UCSD-AML1 (cell line): ENCODE measurements at regions not wholly inside any gene's neighbourhood (a gene's known extent, or its start where the extent isn't known, plus 50 kb on each side); places are given as distances from the start of the nearest gene placed in this dataset.

Source experiments
- DNase-seq: peaks from one replicate; lab custom pipeline; 2025; ENCODE audit not compliant: unreplicated experiment; lab: John Stamatoyannopoulos, UW

DNA sequence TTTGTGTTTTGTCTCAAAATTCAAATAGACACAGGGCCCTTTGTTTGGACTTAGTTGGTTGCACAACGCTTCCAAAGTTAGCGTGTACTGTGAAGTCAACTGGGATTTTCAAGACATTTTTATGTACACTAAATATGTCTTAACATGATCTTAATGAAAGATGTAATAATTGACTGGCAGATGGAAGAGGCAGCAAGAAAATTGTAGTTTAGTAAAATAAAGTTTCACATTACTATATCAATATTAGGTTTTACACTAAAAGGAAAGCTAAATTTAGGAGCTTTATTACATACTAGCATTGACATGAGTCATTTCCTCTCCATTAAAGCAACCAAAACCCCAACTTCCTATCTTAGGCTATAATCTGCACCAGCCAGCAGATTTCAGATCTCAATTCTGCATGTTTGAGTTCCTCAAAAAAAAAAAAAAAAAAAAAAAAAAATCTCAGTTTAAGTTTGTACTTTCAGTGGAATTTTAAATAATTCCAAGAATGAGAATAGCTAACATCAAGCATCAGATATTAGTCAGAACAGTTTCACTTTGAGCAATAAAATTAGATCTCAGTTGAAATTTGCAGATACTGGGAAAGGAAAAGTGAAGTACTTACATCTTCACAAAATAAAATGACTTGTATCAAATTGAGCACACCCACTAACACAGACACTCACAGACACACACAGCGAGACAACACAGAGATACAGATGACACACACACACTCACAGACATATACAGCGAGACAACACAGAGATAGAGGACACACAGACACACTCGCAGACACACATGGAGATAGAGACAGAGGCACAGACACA lies 346.6 kb upstream of the KLF6 start:
- DNase-seq, result no peak

DNA sequence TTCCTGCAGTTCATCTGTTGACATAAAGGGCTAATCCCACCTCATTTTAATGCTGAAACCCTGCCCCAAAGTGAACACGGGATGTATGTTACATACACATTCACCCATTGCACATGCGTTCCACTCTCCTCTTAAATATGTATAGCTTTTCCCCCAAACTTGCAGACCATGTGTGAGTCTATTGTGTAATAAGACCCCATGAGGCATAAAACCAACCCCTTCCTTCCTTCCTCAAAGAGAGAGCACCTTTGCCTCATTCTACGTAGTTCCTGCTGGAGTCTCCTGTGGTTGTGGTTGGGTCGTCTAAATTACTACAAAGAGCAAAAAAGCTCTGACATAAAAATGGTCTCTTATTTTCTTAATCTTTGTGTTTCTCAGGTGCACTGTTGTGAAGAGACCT lies 345.7 kb upstream of the KLF6 start:
- DNase-seq, result no peak

DNA sequence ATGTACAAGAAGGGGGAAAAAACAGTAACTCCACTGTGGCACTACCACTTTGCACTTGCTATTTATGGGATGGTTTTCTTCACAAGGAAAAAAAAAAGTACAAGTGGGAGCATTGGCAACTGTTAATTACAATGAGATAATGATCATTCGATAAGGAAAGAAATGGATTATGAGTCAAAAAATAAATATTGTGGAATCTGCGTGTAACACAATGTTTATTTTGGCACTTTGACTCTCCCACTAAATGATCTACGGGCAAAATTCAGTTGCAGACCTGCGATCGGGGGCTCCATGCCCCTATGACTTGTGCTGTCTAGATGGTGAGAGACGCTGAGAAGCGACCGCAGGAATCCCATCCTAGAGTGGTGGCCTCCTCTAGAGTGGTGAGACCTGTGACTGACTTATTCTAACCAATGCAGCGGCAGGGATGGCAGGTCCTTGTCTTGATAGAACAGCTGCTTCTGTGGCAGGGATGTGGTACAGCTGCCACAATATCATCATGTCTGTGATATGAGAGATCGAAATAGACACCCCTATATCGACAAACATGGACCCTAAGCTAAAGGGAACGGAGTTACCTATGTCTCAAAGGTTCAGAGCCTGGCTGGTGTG lies 345.0 kb upstream of the KLF6 start:
- DNase-seq, result no peak

- DNase-seq, result no peak
Observed at GRCh38 chr10:4127518-4128315, 342.7 kb upstream of the KLF6 start.

DNA sequence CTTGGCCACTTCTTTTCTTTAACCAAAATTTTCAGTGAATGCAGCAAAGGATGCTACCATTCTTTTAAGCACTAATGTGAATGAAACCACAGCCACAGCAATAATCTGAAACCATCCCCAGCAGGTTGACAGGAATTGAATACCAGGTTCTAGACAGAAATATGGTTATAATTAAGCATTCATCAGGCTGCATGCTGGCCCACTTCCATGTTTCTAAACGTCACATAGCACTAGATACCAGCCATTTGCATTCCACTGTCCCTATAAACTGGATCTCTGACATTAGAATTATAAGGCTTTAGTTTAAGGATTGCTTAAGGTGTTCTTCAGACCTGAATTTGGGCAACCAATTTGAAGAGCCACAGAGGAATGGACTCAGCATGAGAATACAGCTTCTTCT lies 340.8 kb upstream of the KLF6 start:
- DNase-seq, result no peak

- no peak for DNase-seq
Observed at GRCh38 chr10:4121502-4122380, 336.7 kb upstream of the KLF6 start.

GRCh38 chr10:4120096-4120853 lies 335.3 kb upstream of the KLF6 start:
- DNase-seq, result no peak

DNA sequence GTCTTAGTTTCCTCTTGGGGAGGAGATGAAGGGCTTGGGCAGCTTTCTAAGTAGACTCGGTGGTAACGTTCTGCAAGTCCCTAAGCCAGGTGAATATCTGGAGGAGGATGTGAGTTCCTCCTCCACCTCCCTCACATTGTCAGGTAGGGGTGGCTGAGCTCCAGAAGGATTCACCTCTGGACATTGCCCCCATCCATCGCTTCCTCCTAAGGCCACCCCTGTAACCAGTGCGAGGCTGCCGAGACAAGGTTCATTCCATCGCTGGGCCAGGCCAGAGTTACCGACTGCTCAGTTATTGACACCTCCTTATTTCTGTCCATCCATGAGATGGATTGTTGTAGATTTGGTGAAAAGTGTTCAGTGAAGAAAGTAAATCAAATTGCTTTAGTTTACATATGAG lies 334.1 kb upstream of the KLF6 start:
- DNase-seq, result no peak

DNA sequence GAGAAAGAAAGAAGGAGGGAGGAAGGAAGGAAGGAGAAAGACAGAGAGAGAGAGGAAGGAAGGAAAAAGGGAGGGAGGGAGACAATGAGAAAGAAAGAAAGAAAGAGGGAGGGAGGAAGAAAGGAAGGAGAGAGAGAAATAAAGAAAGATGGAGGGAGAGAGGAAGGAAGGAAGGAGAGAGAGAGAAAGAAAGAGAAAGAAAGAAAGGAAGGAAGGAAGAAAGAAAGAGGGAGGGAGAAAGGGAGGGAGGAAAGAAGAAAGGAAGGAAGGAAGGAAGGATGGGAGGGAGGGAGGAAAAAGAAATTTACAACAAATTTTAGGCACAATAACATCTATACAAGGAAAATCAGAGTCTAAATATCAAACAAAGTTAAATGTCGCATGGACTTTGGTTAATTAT lies 332.6 kb upstream of the KLF6 start:
- no peak for DNase-seq

DNA sequence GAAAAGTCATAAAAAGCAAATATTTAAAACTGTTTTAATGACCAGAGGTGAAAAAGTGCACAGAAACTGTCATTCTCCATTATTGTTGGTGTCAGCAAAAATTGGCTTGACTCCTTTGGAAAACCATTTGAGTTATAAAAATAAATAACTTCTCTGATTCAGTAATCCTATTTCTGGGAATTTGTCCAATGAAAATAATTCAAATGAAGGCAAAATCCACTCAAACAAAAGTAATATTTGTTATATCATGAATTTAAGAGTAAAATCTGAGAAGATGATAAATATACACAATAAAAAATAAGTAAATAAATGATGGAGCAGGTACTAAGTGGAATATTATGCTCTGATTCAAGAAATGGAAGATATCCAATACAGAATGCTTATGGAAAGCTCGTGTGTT lies 326.6 kb upstream of the KLF6 start:
- DNase-seq, result no peak

GRCh38 chr10:4109469-4109868 lies 324.5 kb upstream of the KLF6 start:
- DNase-seq, result no peak

DNA sequence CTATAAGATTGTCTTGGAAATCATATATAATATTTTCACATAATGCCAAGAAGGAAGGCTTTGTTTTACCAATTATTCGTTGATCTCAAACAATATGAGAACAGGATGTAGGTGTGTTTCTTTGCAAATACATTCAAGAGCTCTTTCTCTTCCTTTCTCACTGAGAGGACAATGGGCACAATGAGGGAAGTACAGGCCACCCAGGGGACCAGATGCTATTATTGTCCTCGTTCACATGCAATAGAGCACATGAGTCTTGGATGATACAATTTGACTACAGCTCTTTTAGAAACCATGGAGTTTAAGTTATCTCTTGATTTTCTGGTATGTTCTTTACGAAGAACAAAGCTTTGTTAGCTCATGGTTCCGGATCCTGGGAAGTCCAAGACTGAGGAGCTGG lies 323.7 kb upstream of the KLF6 start:
- no peak for DNase-seq

DNA sequence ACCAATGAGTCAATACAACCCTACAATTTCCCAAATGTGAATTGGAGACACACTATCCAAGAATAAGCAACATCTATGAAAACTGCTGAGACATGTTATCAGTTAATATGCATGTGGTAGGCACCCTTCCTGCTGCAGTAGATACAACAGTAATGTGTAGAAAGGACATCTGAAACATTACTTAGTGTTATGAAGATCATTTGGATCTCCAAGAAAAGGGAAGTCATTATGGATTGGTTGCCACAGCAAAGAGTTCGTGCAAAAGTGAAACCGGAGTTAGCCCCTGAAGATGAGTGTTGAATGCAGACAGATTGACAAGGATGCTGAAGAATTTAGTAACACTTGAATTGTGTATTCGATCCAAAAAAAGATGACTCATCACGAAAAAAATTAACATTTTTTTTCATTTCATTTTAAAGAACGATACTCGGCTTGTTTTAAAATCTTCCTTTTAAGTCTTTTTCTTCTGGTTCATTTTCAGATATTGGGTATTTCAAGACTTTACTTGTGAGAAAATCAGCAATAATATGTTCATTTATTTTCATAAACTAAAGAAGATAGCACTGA lies 322.4 kb upstream of the KLF6 start:
- no peak for DNase-seq

DNA sequence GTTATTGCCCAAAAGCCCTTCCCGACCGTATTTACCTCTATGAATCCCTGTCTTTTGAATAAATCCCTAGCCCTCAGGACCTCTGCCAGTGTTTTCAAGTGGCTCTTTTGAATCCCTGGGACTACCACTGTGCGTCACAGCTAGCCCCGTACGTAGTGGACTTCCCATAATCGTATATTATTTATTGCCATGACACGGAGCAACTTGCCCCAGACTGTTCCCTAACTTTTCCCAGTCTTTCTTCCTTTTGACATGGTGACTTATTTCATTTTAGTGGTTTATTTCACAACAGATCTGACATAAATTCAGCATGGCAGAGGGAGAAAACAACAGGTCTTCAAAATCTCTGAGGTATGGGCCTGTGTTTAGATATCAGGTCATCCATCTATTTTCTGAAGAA lies 318.6 kb upstream of the KLF6 start:
- no peak for DNase-seq

- DNase-seq, result no peak
Observed at GRCh38 chr10:4102802-4103344, 317.9 kb upstream of the KLF6 start.

DNA sequence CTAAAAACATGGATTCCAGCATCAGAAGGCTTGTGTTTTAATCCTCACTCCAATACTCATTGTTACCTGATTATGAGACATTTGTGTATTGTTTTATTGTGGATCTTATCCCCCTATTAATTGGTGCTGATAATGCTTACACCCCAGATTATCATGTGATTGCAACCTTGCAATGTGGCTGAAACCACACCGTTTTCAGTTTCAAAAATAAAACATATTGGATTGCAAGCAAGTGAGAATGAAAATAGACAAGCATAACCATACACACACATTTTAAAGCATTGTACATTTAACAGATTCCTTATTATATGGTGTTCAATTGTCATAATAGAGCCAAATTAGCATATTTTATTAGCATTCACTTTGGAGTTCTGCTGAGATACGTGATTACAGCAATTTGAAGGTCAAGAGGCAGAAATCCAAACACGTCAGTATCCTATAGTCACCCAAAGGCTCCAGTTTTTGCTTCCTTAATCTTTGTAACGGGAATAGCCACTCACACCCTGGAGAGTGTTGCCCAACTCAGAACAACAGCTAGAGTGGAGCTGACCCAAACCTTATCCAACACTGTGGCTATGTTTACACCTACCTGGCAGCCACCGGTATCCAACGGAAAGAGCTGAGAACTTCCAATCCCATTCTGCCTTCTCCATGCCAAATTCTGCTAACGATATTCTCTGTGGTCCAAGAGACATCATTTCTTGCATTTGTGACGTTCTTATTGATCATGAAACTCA lies 317.1 kb upstream of the KLF6 start:
- DNase-seq, result no peak

GRCh38 chr10:4100380-4100779 lies 315.4 kb upstream of the KLF6 start:
- DNase-seq, result no peak

- no peak for DNase-seq
Observed at GRCh38 chr10:4099202-4099601, 314.2 kb upstream of the KLF6 start.
